ENCODE measurements at regions not wholly inside any gene's neighbourhood (a gene's known extent, or its start where the extent isn't known, plus 50 kb on each side); places are given as distances from the start of the nearest gene placed in this dataset.

GRCh38 chr9:135410831-135411473 is 68.6 kb upstream of the PPP1R26 start:
- no peak for TF ChIP-seq CTCF (IDR thresholded peaks at IDR 0.05)
- TF ChIP-seq POLR2A (IDR thresholded peaks at IDR 0.05) = no peak

Data from right lobe of liver (tissue), 4 donors.